Testis (tissue), 2 donors: ENCODE measurements at regions not wholly inside any gene's neighbourhood (a gene's known extent, or its start where the extent isn't known, plus 50 kb on each side); places are given as distances from the start of the nearest gene placed in this dataset.

ENCODE experiments used
- DNase-seq: peaks from one replicate; pipeline ENCODE4 v3.0.0-alpha.2; 2019
- H3K27ac ChIP-seq, 2 donors: fragments of 200-600 bp; sonication (generic); one replicate each; pipeline ENCODE4 v1.5.1; 2019
- H3K27me3 ChIP-seq: fragments of 200-600 bp; sonication (generic); one replicate; pipeline ENCODE4 v1.5.1; 2019
- H3K36me3 ChIP-seq: fragments of 200-600 bp; sonication (generic); one replicate; pipeline ENCODE4 v1.5.1; 2017; ENCODE audit warnings: low read depth; ENCODE audit errors: missing control alignments
- H3K4me1 ChIP-seq: fragments of 200-600 bp; sonication (generic); one replicate; pipeline ENCODE4 v1.5.1; 2019
- H3K4me3 ChIP-seq, 2 donors: fragments of 200-600 bp; sonication (generic); one replicate each; pipeline ENCODE4 v1.5.1; 2017 to 2019
- H3K9me3 ChIP-seq: fragments of 200-600 bp; sonication (generic); one replicate; pipeline ENCODE4 v1.5.1; 2017
- CTCF ChIP-seq, 3 experiments: fragments of 450-650 bp in 2 of 3; fragments of 200-600 bp in 1 of 3; sonication (generic) in 1 of 3; IDR thresholded peaks; one replicate each; pipeline ENCODE4 v1.5.1; 2016 to 2019; ENCODE audit warnings: antibody characterized with exemption in 3 of 3, mild to moderate bottlenecking in 2 of 3, moderate library complexity in 1 of 3
- POLR2A ChIP-seq: fragments of 450-650 bp; IDR thresholded peaks from one replicate; pipeline ENCODE4 v1.6.1; 2017; ENCODE audit warnings: antibody characterized with exemption, mild to moderate bottlenecking, moderate library complexity
- WGBS, 2 donors: methylation state at CpG; one replicate each; pipeline ENCODE4 v1.1.5; 2018; 5-methylcytosine and 5-hydroxymethylcytosine counted together
- intact Hi-C: fragments of 100-400 bp; cut with DNase I; formaldehyde crosslinking; loops from one replicate; pipeline ENCODE4 v1.15.1; 2023; ENCODE audit warnings: low total_unique reads

GRCh38 chr10:53624722-53625121 is 852.1 kb upstream of the MBL2 start:
- intact Hi-C loops = no loop called here
- Histone ChIP-seq H3K9me3 (no peaks in the 10 kb centered on the region), H3K27me3 (no peaks in the 10 kb centered on the region), H3K36me3 (no peaks in the 10 kb centered on the region), H3K4me1 (no peaks in the 10 kb centered on the region), H3K4me3 (no peak overlapping the region), H3K27ac (no peak overlapping the region)
- TF ChIP-seq CTCF (IDR thresholded peaks at IDR 0.05) (no peak), POLR2A (no peak)
- DNase-seq = no peak
- WGBS, 2 donors = 54 to 83% methylated on average over 4 of the region's 4 CpGs

GRCh38 chr10:53622201-53622600 is 849.6 kb upstream of the MBL2 start:
- intact Hi-C loops = no loop called here
- no peaks in the 10 kb centered on the region for H3K36me3 ChIP-seq
- no peak for DNase-seq
- H3K4me3 ChIP-seq = no peak overlapping the region
- no peaks in the 10 kb centered on the region for H3K9me3 ChIP-seq
- H3K4me1 ChIP-seq = no peaks in the 10 kb centered on the region
- no peak overlapping the region for H3K27ac ChIP-seq
- TF ChIP-seq CTCF (IDR thresholded peaks at IDR 0.05) (no peak), POLR2A (no peak)
- H3K27me3 ChIP-seq = no peaks in the 10 kb centered on the region
- WGBS, 2 donors = 88 to 89% methylated on average over 2 of the region's 2 CpGs

DNA sequence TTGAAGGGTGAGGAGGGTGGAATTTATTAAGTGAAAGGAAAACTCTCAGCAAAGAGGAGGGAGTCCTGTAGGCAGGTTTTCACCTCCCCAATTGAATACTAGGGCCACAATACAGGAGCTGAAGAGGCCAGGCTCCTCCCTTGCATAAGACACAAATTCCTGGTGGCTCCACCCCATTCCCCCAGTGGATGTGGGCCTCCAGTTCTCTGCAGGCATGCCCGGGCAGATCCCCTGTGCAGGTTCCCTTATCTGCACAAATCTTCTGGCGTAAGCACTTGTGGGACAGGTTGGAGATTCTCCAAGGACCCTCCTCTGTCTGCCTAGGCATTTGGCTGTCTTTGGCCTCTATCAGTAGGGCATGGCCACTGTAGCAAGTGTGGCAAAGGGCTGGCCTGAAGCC is 847.1 kb upstream of the MBL2 start:
- H3K27ac ChIP-seq = no peak overlapping the region
- no peaks in the 10 kb centered on the region for H3K4me1 ChIP-seq
- no peak overlapping the region for H3K4me3 ChIP-seq
- no peak for DNase-seq
- TF ChIP-seq CTCF (IDR thresholded peaks at IDR 0.05) = no peak
- no peak for TF ChIP-seq POLR2A
- 81 to 93% methylated on average over 2 of the region's 2 CpGs for WGBS, 2 donors
- no peaks in the 10 kb centered on the region for H3K36me3 ChIP-seq
- H3K9me3 ChIP-seq = no peaks in the 10 kb centered on the region
- H3K27me3 ChIP-seq = no peaks in the 10 kb centered on the region
- intact Hi-C loops = no loop called here

DNA sequence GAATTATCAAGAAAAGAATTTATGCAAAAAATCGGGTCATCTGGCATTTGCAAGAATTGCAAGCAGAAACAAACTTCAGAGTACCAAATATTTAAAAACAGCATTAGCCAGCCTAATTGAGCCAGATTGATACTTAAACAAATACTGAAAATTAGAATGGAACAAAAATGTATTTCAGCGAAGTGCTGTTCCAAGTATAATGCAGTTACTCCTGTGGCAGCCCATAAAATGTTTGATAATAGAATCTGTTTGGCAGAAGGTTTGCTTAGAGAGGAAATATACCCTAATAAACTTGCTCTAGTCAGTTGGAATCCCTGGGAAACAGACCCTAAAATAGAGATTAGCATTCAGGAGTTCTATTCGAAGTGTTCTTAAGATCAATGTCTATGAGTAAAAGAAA is 835.1 kb upstream of the MBL2 start:
- Histone ChIP-seq H3K9me3 (no peaks in the 10 kb centered on the region), H3K27me3 (no peaks in the 10 kb centered on the region), H3K27ac (no peak overlapping the region), H3K4me3 (no peak overlapping the region), H3K36me3 (no peaks in the 10 kb centered on the region), H3K4me1 (no peaks in the 10 kb centered on the region)
- intact Hi-C loops = no loop called here
- WGBS, 2 donors = 40 to 47% methylated on average over 3 of the region's 3 CpGs
- no peak for DNase-seq
- TF ChIP-seq POLR2A = no peak
- TF ChIP-seq CTCF (IDR thresholded peaks at IDR 0.05) = no peak

DNA sequence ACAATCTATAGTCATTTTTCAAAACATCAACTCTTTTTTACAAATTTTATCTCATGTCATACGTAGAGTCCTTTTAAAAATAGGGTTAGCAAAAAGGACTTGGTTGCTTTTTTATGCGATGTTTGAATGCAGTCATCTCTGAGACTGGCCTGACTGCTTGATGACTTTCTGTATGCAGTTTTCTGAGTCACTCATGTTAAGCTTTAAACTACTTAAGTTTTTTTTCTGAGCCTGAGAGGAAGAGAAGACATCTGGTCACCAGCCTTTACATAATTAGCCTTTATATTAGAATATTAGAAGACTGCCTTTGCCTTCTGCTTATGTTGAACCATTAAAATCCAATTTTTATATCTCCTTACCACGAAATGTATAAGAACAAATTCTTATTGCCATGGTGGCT is 834.4 kb upstream of the MBL2 start:
- intact Hi-C loops = no loop called here
- Histone ChIP-seq H3K36me3 (no peaks in the 10 kb centered on the region), H3K4me1 (no peaks in the 10 kb centered on the region), H3K27ac (no peak overlapping the region), H3K27me3 (no peaks in the 10 kb centered on the region), H3K4me3 (no peak overlapping the region), H3K9me3 (no peaks in the 10 kb centered on the region)
- TF ChIP-seq POLR2A (no peak), CTCF (IDR thresholded peaks at IDR 0.05) (no peak)
- DNase-seq = no peak
- 77 to 90% methylated on average over 3 of the region's 3 CpGs for whole genome bisulfite sequencing, 2 donors
